HepG2 (cell line): ENCODE measurements at regions not wholly inside any gene's neighbourhood (a gene's known extent, or its start where the extent isn't known, plus 50 kb on each side); places are given as distances from the start of the nearest gene placed in this dataset.

Experiments
- ATAC-seq: fragments of 200-7000 bp; cut with Tn5 transposase; 3 replicates; pipeline ENCODE4 v1.9.1; 2020; ENCODE audit warnings: mild to moderate bottlenecking, moderate library complexity
- BruUV-seq: library from RNA; stranded (reverse); fragments of 400-500 nt; replicated peaks from 2 replicates; lab custom pipeline; 2021; lab: Mats Ljungman, UMichigan
- CTCF ChIA-PET: fragments of 300-600 bp; formaldehyde crosslinking; extraction: SDS; loops from one replicate; lab custom pipeline; 2021; ENCODE audit warnings: low total read pairs, inconsistent platforms, low intra/inter-chr PET ratio; lab: Yijun Ruan, JAX
- POLR2A ChIA-PET: fragments of 350-600 bp; sonication (Branson Sonifier 250); formaldehyde crosslinking; loops from one replicate; lab custom pipeline; 2020; ENCODE audit warnings: antibody characterized with exemption, inconsistent platforms; lab: Yijun Ruan, JAX
- DNase-seq: peaks from one replicate; pipeline ENCODE4 v3.0.0-alpha.2; 2015; ENCODE audit warnings: low spot score
- FAIRE-seq: peaks from 3 replicates; lab custom pipeline; 2011; peaks lifted over from hg19 to GRCh38; lab: Jason Lieb, UNC
- H2AFZ ChIP-seq: one replicate; pipeline ENCODE4 v1.6.1; 2011; ENCODE audit warnings: low read length, inconsistent platforms
- H3K27ac ChIP-seq: fragments of 300-600 bp; 3 replicates; pipeline ENCODE4 v1.8.0; 2011; ENCODE audit warnings: mixed run types, mild to moderate bottlenecking, mixed read lengths, low read length, inconsistent platforms; ENCODE audit not compliant: insufficient read depth; ENCODE audit errors: extremely low read length
- H3K27me3 ChIP-seq, 2 experiments: fragments of 200-600 bp in 1 of 2; 2 replicates in 1 of 2; 3 replicates in 1 of 2; pipeline versions ENCODE4 v1.6.0 to v1.8.0; 2011; ENCODE audit warnings: low read length in 2 of 2, mild to moderate bottlenecking in 2 of 2, moderate library complexity in 2 of 2, inconsistent platforms in 1 of 2; ENCODE audit not compliant: insufficient read depth in 2 of 2, control insufficient read depth in 1 of 2
- H3K36me3 ChIP-seq, 2 experiments: fragments of 200-600 bp in 1 of 2; replicated peaks in 1 of 2; 2 replicates in 1 of 2; 3 replicates in 1 of 2; pipeline versions ENCODE4 v1.5.1 to v1.8.0; 2011; ENCODE audit warnings: low read length in 2 of 2, inconsistent platforms in 1 of 2; ENCODE audit not compliant: insufficient read depth in 2 of 2, control insufficient read depth in 1 of 2
- H3K4me1 ChIP-seq: 2 replicates; pipeline ENCODE4 v1.5.1; 2012; ENCODE audit warnings: low read length, inconsistent platforms; ENCODE audit not compliant: insufficient read depth
- H3K4me2 ChIP-seq: 2 replicates; pipeline ENCODE4 v1.6.0; 2011; ENCODE audit warnings: low read depth, low read length, inconsistent platforms
- H3K4me3 ChIP-seq, 3 experiments: fragments of 200-600 bp in 1 of 3; sonication (generic), shearing (Covaris generic) in 1 of 3; replicated peaks in 1 of 3; 2 replicates each; pipeline ENCODE4 v1.5.1; 2011 to 2016; ENCODE audit warnings: low read length in 3 of 3, inconsistent platforms in 2 of 3, low read depth in 2 of 3, mild to moderate bottlenecking in 2 of 3, control low read depth in 1 of 3, mixed read lengths in 1 of 3; ENCODE audit not compliant: insufficient read depth in 1 of 3
- H3K79me2 ChIP-seq: one replicate; pipeline ENCODE4 v1.6.1; 2011; ENCODE audit warnings: low read length, inconsistent platforms; ENCODE audit not compliant: insufficient read depth
- H3K9ac ChIP-seq: 2 replicates; pipeline ENCODE4 v1.6.0; 2011; ENCODE audit warnings: mild to moderate bottlenecking, low read depth, low read length, inconsistent platforms; ENCODE audit not compliant: insufficient read depth
- H3K9me3 ChIP-seq: 2 replicates; pipeline ENCODE4 v1.5.1; 2012; ENCODE audit warnings: mild to moderate bottlenecking, low read length
- H4K20me1 ChIP-seq: 2 replicates; pipeline ENCODE4 v1.6.0; 2011; ENCODE audit warnings: inconsistent platforms, mild to moderate bottlenecking, low read length, moderate library complexity; ENCODE audit not compliant: insufficient read depth
- ADNP ChIP-seq: sonication (generic); formaldehyde crosslinking; IDR thresholded peaks from 2 replicates; pipeline ENCODE4 v1.4.0; 2020; ENCODE audit warnings: missing genetic modification reagents
- MAFG ChIP-seq: sonication (generic); formaldehyde crosslinking; IDR thresholded peaks from 2 replicates; pipeline ENCODE4 v1.5.1; 2020; ENCODE audit warnings: mild to moderate bottlenecking, missing genetic modification reagents
- MXI1 ChIP-seq: IDR thresholded peaks from 3 replicates; pipeline ENCODE4 v1.6.1; 2012; ENCODE audit warnings: low read depth, low read length, inconsistent platforms, borderline replicate concordance
- NFE2 ChIP-seq: sonication (generic); formaldehyde crosslinking; IDR thresholded peaks from 2 replicates; pipeline ENCODE4 v1.4.0; 2020; ENCODE audit warnings: missing genetic modification reagents
- NFE2L2 ChIP-seq: fragments of 150-350 bp; IDR thresholded peaks from 2 replicates; pipeline ENCODE4 v1.6.1; 2014; ENCODE audit warnings: low read length
- NRL ChIP-seq: sonication (generic); formaldehyde crosslinking; IDR thresholded peaks from 2 replicates; pipeline ENCODE4 v1.5.0; 2020; ENCODE audit warnings: missing genetic modification reagents, mild to moderate bottlenecking, moderate library complexity, borderline replicate concordance
- PHF21A ChIP-seq: sonication (generic); formaldehyde crosslinking; IDR thresholded peaks from 2 replicates; pipeline ENCODE4 v1.5.0; 2020; ENCODE audit warnings: mild to moderate bottlenecking, missing genetic modification reagents
- POLR2G ChIP-seq: fragments of 200-400 bp; formaldehyde crosslinking; IDR thresholded peaks from 2 replicates; pipeline ENCODE4 v1.6.1; 2018; ENCODE audit warnings: mild to moderate bottlenecking, low read depth, low read length, moderate library complexity
- PRPF4 ChIP-seq: fragments of 200-400 bp; formaldehyde crosslinking; IDR thresholded peaks from 2 replicates; pipeline ENCODE4 v1.6.1; 2016; ENCODE audit warnings: low read length, low read depth; ENCODE audit not compliant: poor library complexity, severe bottlenecking
- RNF2 ChIP-seq: fragments of 450-650 bp; conservative IDR thresholded peaks from 2 replicates; pipeline ENCODE4 v1.6.1; 2016; ENCODE audit warnings: low read depth
- SP140L ChIP-seq: sonication (generic); formaldehyde crosslinking; IDR thresholded peaks from 2 replicates; pipeline ENCODE4 v1.4.0; 2020; ENCODE audit warnings: missing genetic modification reagents, borderline replicate concordance
- THYN1 ChIP-seq: sonication (generic); formaldehyde crosslinking; IDR thresholded peaks from 2 replicates; pipeline ENCODE4 v1.8.1; 2023; ENCODE audit warnings: low read depth, mild to moderate bottlenecking, moderate library complexity, missing genetic modification reagents, borderline replicate concordance
- ZFP1 ChIP-seq: IDR thresholded peaks from 2 replicates; pipeline ENCODE4 v1.6.1; 2016
- ZNF652 ChIP-seq: IDR thresholded peaks from 2 replicates; pipeline ENCODE4 v1.6.1; 2016; ENCODE audit warnings: low read depth, borderline replicate concordance
- ZNF747 ChIP-seq: sonication (generic); formaldehyde crosslinking; IDR thresholded peaks from 2 replicates; pipeline ENCODE4 v1.8.1; 2023; ENCODE audit warnings: missing genetic modification reagents, mild to moderate bottlenecking, borderline replicate concordance
- ZNF761 ChIP-seq: sonication (generic); formaldehyde crosslinking; conservative IDR thresholded peaks from 2 replicates; pipeline ENCODE4 v1.4.0; 2020; ENCODE audit warnings: mild to moderate bottlenecking, missing genetic modification reagents
- in situ Hi-C: cut with HindIII; loops from 2 replicates; pipeline ENCODE4 v1.10.0; 2017; ENCODE audit warnings: low pct_unique_long_range_greater_than_20kb; ENCODE audit not compliant: extremely low pct_ligation_motif_present
- intact Hi-C: fragments of 100-400 bp; cut with micrococcal nuclease; formaldehyde crosslinking; loops from one replicate; pipeline ENCODE4 v1.10.0; 2022; ENCODE audit not compliant: unreplicated experiment
- TF ChIP-seq, protein P1 (sequence below): sonication (generic); formaldehyde crosslinking; IDR thresholded peaks from 2 replicates; pipeline ENCODE4 v1.4.0; 2020; ENCODE audit warnings: mild to moderate bottlenecking, missing genetic modification reagents
- TF ChIP-seq, protein P2 (sequence below): IDR thresholded peaks from 2 replicates; pipeline ENCODE4 v1.6.1; 2018; ENCODE audit warnings: missing genetic modification reagents, mild to moderate bottlenecking, missing compliant biosample characterization
- TF ChIP-seq, protein P3 (sequence below): IDR thresholded peaks from 2 replicates; pipeline ENCODE4 v1.6.1; 2016

DNA sequence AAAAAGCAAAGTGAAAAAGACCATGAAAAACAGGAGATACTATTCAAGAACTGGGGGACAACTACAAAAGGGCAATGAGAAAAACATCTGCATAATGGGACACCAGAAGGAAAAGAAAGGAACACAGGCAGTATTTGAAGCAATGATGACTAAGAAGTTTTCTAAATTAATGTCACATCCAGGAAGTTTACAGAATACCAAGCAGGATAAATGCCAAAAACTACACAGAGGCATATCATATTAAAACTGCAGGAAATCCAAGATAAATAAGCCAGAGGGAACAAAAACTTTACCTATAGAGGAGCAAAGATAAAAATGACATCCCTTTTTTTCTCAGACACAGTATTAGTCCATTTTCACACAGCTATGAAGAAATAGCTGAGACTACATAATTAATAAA, 193.0 kb downstream of the ERMARD start:
- H3K4me3 ChIP-seq: no peak overlapping the region
- H2AFZ ChIP-seq: no peak overlapping the region
- TF ChIP-seq SP140L (no peak), ADNP (CRISPR knock-in tag) (no peak), PRPF4 (no peak), THYN1 (no peak), NFE2 (CRISPR knock-in tag) (no peak), PHF21A (CRISPR knock-in tag) (no peak), NRL (no peak), POLR2G (no peak), RNF2 (no peak), ZNF761 (CRISPR knock-in tag) (no peak), MXI1 (no peak), ZNF652 (no peak), NFE2L2 (no peak), MAFG (CRISPR knock-in tag) (no peak), ZFP1 (CRISPR knock-in tag) (no peak), ZNF747 (CRISPR knock-in tag) (no peak)
- TF ChIP-seq, protein P1, sequence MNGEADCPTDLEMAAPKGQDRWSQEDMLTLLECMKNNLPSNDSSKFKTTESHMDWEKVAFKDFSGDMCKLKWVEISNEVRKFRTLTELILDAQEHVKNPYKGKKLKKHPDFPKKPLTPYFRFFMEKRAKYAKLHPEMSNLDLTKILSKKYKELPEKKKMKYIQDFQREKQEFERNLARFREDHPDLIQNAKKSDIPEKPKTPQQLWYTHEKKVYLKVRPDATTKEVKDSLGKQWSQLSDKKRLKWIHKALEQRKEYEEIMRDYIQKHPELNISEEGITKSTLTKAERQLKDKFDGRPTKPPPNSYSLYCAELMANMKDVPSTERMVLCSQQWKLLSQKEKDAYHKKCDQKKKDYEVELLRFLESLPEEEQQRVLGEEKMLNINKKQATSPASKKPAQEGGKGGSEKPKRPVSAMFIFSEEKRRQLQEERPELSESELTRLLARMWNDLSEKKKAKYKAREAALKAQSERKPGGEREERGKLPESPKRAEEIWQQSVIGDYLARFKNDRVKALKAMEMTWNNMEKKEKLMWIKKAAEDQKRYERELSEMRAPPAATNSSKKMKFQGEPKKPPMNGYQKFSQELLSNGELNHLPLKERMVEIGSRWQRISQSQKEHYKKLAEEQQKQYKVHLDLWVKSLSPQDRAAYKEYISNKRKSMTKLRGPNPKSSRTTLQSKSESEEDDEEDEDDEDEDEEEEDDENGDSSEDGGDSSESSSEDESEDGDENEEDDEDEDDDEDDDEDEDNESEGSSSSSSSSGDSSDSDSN (CRISPR knock-in tag): no peak
- TF ChIP-seq, protein P2, sequence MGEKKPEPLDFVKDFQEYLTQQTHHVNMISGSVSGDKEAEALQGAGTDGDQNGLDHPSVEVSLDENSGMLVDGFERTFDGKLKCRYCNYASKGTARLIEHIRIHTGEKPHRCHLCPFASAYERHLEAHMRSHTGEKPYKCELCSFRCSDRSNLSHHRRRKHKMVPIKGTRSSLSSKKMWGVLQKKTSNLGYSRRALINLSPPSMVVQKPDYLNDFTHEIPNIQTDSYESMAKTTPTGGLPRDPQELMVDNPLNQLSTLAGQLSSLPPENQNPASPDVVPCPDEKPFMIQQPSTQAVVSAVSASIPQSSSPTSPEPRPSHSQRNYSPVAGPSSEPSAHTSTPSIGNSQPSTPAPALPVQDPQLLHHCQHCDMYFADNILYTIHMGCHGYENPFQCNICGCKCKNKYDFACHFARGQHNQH (CRISPR knock-in tag): no peak
- TF ChIP-seq, protein P3, sequence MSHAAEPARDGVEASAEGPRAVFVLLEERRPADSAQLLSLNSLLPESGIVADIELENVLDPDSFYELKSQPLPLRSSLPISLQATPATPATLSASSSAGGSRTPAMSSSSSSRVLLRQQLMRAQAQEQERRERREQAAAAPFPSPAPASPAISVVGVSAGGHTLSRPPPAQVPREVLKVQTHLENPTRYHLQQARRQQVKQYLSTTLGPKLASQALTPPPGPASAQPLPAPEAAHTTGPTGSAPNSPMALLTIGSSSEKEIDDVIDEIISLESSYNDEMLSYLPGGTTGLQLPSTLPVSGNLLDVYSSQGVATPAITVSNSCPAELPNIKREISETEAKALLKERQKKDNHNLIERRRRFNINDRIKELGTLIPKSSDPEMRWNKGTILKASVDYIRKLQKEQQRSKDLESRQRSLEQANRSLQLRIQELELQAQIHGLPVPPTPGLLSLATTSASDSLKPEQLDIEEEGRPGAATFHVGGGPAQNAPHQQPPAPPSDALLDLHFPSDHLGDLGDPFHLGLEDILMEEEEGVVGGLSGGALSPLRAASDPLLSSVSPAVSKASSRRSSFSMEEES (CRISPR knock-in tag): no peak
- ChIA-PET CTCF (no interaction called here), POLR2A (no interaction called here)
- H3K27me3 ChIP-seq: peaks cover 4 to 36% of the 10 kb centered on the region in 2 experiments; a peak in 3 of 5 replicates
- in situ Hi-C loops (no loop called here), intact Hi-C loops (no loop called here)
- no peak overlapping the region for H3K27ac ChIP-seq
- no peak overlapping the region for H3K9ac ChIP-seq
- no peak for DNase-seq
- no peak overlapping the region for H3K4me2 ChIP-seq
- no peak for FAIRE-seq
- BruUV-seq: no TSS peak
- no peaks in the 10 kb centered on the region for H3K4me1 ChIP-seq
- no peak for ATAC-seq
- no peaks in the 10 kb centered on the region for H4K20me1 ChIP-seq
- H3K36me3 ChIP-seq: no peaks in the 10 kb centered on the region
- no peaks in the 10 kb centered on the region for H3K9me3 ChIP-seq
- H3K79me2 ChIP-seq: no peaks in the 10 kb centered on the region
